ENCODE measurements at regions not wholly inside any gene's neighbourhood (a gene's known extent, or its start where the extent isn't known, plus 50 kb on each side); places are given as distances from the start of the nearest gene placed in this dataset.

GRCh38 chr20:52731093-52731492 lies 241.1 kb upstream of the TSHZ2 start:
- DNase-seq (ENCODE audit: low read depth in 2 of 2), result no peak

GRCh38 chr20:52727740-52728456 lies 244.3 kb upstream of the TSHZ2 start:
- DNase-seq (ENCODE audit: low read depth in 2 of 2), result no peak

DNA sequence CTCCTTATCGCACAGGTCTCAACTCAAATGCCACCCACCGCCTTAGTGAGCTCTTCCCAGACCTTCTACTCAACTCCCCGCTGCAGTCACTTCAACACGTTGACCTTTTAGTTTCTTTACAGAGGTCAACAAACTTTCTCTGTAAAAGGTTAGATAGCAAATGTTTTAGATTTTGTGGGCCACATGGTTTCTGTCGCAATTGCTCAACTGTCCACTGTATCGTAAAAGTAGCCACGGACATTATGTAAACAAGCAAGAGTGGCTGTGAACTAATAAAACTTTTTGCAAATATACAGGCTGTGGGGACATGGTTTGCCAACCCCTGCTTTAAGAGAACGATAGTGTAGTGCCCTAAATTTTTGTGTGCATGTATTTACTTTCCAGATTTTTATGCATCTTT lies 247.6 kb upstream of the TSHZ2 start:
- no peak for DNase-seq (ENCODE audit: low read depth in 2 of 2)

DNA sequence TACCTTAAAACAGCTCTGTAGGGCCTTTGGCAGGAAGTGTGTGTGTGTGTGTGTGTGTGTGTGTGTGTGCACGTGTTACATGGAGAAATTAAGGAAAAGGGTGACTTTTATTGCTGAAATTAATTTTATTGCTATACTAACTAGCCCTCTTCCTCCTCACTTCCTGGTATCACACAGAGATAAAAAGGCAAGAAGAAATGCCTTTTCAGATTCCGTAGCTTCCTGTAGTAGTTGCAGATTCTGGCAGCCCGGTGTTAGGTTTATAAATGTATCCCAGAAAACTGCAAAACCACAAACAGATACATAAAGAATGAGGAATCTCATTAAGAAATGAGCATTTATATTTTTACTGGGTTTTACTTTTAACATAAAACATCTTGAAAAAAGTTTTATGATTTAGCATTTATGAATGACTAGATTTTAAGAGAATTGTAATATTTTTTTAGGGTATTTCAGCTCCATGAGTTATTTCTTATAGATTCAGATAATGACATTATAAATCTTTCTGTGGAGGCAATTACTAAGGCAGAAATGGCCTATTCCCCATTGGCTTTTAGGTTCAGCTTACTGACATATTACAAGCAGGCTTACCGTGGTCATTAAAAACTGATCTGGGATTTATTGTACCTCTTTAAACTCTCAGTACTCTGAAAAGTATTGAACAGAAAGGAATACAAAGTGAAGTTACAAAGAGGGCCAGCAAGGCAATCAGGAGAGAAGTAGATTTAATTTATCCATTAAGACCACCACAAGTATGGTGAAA lies 249.1 kb upstream of the TSHZ2 start:
- DNase-seq (ENCODE audit: low read depth in 2 of 2), result no peak

GRCh38 chr20:52708137-52708536 lies 264.0 kb upstream of the TSHZ2 start:
- no peak for DNase-seq (ENCODE audit: low read depth in 2 of 2)

GRCh38 chr20:52704553-52704952 lies 267.6 kb upstream of the TSHZ2 start:
- no peak for DNase-seq (ENCODE audit: low read depth in 2 of 2)

DNA sequence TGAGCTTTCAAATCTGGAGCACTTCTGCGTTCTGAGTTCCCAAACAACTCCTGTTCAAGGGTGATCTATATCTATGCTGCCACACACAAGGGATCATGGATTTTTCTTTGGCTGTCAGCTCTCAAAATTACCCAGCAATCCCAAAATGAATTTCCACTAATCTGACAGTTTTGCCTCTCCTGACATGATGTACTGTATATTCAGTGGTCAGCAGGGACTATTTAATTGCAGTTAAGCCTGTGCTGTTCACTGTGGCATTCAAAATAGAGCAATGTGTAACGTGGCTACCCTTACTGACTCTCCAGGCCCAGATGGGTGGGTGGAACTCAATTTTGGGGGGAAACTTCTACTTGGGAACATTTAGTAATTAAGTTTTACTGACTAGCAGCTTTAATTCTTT lies 283.8 kb upstream of the TSHZ2 start:
- no peak for DNase-seq (ENCODE audit: low read depth in 2 of 2)

DNA sequence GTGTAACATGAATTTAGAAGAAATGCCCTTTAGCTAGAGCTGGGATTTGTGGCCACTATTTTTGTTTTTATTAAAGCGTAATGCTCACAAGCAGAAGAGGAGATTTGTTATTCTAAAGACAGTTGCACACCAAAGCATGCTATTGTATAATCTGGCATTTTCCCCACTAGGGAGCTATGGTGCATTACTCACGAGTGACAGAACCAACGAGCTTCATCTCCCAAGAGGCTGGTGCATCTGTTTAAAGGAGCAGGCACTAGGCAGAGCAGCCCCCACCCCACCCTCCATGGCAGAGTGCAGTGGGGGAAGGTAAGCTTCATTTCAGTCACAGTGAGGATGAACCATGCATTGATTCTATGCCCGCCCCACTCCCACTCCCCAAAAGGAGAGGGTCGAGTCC lies 287.3 kb upstream of the TSHZ2 start:
- DNase-seq (ENCODE audit: low read depth in 2 of 2), result no peak

DNA sequence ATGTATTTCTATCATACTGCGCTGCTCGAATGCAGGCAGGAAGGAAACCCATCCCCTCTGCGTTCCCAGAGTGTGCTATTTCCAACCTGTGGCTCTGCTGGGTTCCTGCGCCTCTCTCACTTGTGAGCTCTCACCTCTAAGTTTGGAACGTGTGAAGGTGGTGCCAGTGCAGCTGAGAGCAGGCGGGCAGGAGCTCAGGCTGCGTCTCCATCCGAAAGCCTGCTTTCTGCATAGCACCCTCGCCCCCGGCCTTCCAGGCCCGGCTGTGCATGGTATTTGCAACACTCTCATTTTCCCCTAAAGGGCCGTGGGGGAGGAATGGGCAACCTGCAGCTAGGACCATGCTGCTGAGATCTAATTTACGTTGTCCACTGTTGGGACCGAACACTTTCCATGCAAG lies 288.0 kb upstream of the TSHZ2 start:
- no peak for DNase-seq (ENCODE audit: low read depth in 2 of 2)

DNA sequence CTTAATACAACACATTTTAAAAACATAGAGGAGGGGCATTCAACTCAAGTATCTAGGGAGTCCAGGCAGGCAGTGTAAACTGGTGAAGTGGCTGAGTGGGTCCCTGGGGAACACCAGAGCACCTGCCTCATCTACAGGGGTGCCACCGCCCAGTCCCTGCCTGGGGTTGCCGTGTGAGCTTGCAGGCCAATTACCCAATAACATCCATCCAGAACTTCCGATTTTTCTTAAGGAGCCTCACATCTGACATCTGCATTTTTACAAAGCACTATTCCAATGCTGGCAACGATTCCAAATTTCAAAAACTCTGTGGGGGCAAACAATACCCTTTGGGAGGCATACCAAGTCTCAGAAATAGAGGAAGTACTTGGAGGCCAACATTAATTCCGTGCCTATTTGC lies 288.4 kb upstream of the TSHZ2 start:
- no peak for DNase-seq (ENCODE audit: low read depth in 2 of 2)

- no peak for DNase-seq (ENCODE audit: low read depth in 2 of 2)
Observed at GRCh38 chr20:52682237-52682636, 289.9 kb upstream of the TSHZ2 start.

- no peak for DNase-seq (ENCODE audit: low read depth in 2 of 2)
Observed at GRCh38 chr20:52681288-52681687, 290.9 kb upstream of the TSHZ2 start.

DNA sequence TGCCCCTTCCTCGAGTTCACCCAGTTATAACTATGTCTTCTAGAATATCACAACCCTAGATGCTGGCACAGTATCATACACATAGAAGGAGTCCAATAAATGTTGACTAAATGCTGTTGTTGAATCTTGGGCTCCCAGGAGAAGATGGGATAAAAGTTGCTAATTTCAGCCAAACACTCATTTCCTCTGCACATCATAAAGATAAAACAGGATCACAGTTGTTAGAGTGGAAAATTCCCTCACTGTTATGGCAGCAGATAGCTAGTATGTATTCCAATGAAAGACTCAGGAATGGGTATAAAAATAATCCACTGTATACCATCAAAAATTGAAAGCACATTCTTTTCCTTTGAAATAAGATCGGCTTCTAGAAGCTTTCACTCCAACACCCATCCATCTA lies 294.9 kb upstream of the TSHZ2 start:
- DNase-seq (ENCODE audit: low read depth in 2 of 2), result no peak

DNA sequence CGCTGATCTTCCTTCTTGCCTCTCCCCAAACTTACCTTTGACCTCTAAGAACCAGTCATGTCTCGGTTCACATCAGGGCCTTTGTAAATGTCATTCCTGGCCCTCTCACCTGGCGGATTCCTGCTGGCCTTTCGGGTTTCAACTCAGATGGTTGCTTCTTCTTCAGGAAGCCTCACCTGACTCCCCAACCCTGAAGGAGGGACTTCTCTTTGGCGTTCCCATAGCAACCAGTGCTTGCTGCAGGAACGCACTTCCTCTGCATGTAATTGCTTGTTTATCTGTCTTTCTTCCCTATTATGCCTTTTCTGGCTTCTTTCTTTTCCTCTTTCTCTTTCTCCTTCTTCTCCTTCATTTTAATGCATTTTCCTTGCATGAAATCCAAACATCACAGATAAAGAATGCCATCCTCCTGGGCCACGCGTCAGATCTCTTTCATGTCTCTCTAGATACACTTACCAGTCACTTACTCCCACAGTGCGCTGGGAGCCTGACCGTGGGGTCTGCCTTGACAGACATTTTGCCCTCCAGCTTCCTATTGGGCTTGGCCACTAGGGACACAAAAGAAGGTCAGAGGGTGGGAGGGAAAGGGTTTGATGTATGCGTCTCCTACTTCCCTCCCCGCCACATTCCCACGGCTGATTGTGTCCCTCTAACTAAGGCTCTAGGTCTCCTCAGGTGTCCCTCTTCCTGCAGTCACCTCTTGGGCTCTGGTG lies 295.7 kb upstream of the TSHZ2 start:
- DNase-seq (ENCODE audit: low read depth in 2 of 2), result no peak

DNA sequence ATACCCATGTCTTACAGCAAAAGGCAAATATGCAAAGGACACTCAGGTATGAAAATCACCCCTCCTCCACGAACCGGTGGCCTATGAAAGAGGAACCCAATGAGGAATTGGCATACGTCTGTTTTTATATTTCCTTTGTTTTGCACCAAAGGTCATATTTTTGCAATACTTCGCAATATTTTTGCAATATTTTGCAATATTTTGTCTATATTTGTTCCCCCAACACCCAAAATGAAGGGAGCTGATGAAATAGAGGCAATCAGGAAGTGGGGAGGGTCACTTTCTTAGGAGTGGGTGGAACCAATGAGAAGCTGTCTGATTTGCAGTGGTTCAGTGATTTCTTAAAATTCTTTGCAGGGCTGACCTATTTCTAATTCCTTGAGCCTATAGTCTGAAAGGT lies 296.8 kb upstream of the TSHZ2 start:
- DNase-seq (ENCODE audit: low read depth in 2 of 2), result no peak

DNA sequence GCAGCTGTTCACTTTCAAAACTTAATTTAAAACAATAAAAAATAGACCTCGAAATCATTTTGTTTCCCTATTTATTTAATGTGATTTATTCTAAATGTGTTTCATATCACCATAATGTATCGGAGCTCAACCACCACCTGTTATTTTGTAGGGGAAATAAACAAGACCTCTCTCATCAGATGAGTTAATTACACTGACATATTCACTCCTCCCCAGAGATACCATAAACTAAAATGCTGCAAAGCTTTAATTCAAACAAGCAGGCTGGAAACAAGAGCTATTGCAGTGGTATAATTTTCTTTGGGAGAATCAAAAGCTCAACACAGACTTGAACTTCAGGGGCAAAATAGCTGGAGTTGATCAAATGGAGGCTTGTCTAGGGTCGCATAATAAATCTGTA lies 303.5 kb upstream of the TSHZ2 start:
- DNase-seq (ENCODE audit: low read depth in 2 of 2), result no peak

DNA sequence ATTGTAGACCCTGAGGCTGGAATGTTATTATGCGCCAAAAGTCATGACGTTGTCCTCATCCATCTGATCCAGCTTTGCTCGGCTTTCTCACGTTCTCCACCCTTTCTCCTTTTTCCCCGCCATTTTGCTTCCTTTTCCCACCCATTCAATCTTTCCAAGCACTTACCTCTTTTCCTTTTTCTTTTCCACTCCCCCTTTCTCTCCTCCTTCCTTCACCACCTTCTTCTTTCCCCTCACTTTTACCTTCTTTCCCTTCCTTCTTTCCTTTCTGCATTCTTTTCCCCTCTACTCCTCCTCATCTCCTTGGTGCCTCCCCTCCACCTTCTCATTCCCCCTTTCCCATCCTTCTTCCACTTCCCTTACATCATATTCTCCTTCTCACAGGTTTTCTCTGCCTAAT lies 304.8 kb upstream of the TSHZ2 start:
- DNase-seq (ENCODE audit: low read depth in 2 of 2), result no peak

GRCh38 chr20:52665441-52665840 lies 306.7 kb upstream of the TSHZ2 start:
- DNase-seq (ENCODE audit: low read depth in 2 of 2), result no peak

DNA sequence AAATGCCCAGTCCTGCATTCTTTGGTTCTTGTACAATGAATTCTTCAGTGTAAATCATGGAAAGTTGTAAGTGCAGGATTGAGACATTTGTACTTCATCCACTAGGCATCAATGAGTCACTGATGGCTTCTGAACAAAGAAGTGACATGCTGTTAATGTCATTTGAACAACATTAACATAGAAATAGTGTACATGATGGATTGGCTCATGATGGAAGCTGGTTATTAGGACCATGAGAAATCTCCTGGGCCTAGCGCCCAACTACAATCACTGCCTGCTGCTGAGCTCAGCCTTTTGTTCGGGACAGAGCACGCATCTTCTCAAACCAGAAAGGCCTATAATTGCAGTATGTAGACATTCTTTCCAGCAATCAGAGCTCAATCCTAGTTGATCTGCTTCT lies 316.8 kb upstream of the TSHZ2 start:
- DNase-seq (ENCODE audit: low read depth in 2 of 2), result no peak

- no peak for DNase-seq (ENCODE audit: low read depth in 2 of 2)
Observed at GRCh38 chr20:52654567-52654966, 317.6 kb upstream of the TSHZ2 start.

GRCh38 chr20:52652271-52652670 lies 319.9 kb upstream of the TSHZ2 start:
- no peak for DNase-seq (ENCODE audit: low read depth in 2 of 2)

DNA sequence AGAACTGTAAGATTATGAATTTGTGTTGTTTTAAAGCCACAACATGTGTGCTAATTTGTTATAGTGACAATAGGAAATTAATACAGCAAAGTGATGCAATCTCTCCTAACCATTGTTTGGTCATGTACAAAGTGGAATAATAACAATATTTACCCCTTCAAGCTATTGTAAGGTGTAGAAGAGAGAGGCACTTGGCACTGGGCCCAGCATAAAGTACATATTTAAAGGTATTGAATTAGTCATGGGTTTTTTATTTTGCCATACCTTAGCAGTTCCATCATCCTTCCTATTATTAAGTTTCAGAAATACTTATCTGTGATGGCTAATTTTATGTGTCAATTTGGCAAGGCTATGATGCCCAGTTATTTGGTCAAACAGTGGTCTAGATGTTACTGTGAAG lies 322.4 kb upstream of the TSHZ2 start:
- no peak for DNase-seq (ENCODE audit: low read depth in 2 of 2)

- no peak for DNase-seq (ENCODE audit: low read depth in 2 of 2)
Observed at GRCh38 chr20:52645822-52646221, 326.3 kb upstream of the TSHZ2 start.

All from stimulated activated CD8-positive, alpha-beta memory T cell treated with anti-CD3 and anti-CD28 coated beads, Interleukin-2, amount 100 ng/mL, for 48 hours (primary cell).